HG03439 (cell line): ENCODE measurements at regions not wholly inside any gene's neighbourhood (a gene's known extent, or its start where the extent isn't known, plus 50 kb on each side); places are given as distances from the start of the nearest gene placed in this dataset.
"Not testable (repeated sequence)": the region's sequence is repeated elsewhere in the genome, so short reads cannot be mapped to it uniquely, and the experiment has no call there.

Source experiments
- ATAC-seq: cut with Tn5 transposase; IDR thresholded peaks from one replicate; pipeline ENCODE4 v1.9.1; 2021; ENCODE audit warnings: mild to moderate bottlenecking, moderate library complexity; ENCODE audit not compliant: unreplicated experiment

DNA sequence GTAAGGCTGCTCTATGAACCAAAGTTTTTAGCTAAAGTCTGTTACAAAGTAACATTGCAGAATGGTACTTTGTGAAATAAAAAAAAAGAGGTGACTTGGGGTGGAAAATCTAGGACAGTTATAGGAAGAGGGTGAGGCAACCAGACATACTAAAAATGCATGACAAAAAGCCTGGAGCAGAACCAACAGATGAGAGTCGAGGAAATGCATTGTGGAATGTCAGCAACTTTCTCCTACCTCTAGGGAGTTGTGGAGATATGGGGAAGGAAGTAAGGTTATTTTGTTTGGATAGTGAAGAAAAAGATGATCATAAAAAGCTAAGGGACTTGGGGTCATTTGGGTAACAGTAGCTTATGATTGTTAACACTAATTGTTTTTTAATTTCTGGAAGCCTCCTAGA is 295.6 kb downstream of the S1PR1 start:
- ATAC-seq = no peak

DNA sequence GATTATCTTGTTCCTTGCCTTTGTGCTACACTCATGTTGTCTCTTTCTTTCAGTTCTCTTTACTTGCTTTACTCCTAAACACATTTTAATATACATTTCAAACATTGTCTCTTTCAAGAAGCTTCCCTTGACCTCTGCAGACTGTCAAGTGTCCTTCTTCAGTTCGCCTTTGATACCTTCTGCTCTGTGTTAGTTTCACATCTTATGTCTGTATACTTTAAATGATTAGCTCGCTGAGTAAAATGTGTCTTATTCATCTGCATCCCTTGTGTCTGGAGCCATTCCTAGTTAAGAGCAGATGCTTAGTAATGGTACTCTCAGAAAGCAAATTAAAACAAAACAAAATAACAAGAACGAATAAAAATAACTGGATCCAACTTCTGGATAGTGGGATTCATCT is 303.3 kb downstream of the S1PR1 start:
- ATAC-seq = no peak

- no peak for ATAC-seq
Measured at GRCh38 chr1:101546885-101547284, 310.1 kb downstream of the S1PR1 start.

DNA sequence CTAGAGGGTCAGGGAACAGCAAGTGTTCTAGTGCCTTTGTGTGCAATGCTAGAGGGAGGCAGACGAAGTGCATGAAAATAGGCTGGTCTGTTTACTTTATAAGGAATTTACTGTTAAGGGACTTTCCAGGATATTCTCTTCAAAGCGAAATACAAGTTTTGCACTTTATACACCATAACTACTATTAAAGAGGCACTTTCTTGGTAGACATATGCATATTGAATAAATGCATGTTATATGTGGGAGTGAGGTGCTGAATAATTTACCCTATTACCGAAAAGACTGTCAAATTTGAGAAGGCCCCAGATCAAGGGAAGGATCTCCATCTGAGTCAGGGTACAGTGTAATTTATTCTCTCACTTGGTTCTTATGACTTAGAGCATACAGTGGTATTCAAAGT is 310.5 kb downstream of the S1PR1 start:
- no peak for ATAC-seq

GRCh38 chr1:101548376-101548775 is 311.6 kb downstream of the S1PR1 start:
- ATAC-seq = no peak

DNA sequence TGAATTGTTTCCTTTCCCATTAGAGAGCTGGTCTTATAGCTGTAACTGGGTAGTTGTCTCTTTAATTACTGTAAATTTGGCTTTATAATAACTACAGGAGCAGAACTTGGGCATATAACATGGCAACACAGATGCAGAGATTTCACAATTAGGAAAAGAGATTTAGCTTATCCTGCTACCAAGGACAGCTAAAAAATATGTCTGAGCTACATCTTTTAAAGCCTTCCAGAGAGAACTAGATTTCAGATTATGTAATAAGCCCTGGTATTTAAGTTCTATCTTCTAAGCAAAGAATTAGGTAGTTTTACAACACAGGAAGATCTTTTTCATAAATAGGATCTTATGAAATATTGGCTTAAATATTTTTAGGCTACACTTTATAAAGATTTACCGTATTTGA is 313.8 kb downstream of the S1PR1 start:
- no peak for ATAC-seq

GRCh38 chr1:101566883-101567538 is 330.2 kb downstream of the S1PR1 start:
- ATAC-seq = no peak

DNA sequence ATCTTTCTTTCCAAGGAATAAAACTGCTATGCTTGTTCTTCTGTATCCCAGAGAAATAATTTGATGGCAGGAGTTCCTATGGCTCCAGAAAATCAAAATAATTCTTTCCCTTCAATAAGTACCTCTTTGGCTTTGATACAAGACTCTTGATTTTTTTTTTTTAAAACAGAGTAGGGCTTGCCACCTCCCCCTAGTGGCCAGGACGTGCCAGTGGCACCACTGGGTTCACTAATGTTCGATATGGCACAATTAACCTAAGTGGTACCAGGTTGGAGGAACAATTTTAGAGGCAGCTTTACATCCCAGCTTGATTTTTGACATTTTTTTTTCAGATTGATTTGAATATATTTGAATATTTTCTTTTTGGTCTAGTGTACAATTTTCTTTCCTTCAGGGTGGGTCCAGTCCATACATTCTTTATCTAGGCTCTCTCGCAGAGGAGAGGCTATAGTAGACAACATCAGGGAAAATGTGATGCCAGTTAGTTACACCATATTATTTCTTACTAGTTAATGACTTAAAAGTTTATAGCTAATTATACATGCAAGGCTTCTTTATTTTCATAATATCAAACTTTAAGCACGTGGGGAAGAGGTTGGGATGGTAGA is 330.9 kb downstream of the S1PR1 start:
- ATAC-seq = peak; percentile 96

- no peak for ATAC-seq
Measured at GRCh38 chr1:101587741-101588140, 350.9 kb downstream of the S1PR1 start.

DNA sequence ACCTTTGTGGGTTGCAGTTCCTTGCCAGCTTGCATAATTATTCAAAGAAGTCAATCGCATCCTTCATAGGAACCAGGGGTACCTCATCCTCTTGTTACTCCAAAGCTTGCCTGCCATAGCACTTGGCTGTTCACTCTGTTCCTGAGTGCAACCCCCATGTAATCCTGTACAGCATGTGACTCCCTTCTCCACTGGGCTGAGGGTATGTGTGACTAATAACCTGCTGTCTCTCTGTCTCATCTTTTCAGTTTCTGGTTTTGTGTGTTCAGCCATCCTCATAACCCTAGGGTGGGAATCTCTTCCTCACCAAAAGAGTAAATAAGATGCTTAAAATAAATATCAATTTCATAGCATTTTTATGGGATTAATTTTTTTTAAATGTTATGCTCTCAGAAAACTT is 351.9 kb downstream of the S1PR1 start:
- no peak for ATAC-seq

GRCh38 chr1:101592845-101593244 is 356.0 kb downstream of the S1PR1 start:
- no peak for ATAC-seq

- no peak for ATAC-seq
Measured at GRCh38 chr1:101595881-101596374, 359.1 kb downstream of the S1PR1 start.

- ATAC-seq = not testable (repeated sequence)
Measured at GRCh38 chr1:101600615-101601014, 363.8 kb downstream of the S1PR1 start.

DNA sequence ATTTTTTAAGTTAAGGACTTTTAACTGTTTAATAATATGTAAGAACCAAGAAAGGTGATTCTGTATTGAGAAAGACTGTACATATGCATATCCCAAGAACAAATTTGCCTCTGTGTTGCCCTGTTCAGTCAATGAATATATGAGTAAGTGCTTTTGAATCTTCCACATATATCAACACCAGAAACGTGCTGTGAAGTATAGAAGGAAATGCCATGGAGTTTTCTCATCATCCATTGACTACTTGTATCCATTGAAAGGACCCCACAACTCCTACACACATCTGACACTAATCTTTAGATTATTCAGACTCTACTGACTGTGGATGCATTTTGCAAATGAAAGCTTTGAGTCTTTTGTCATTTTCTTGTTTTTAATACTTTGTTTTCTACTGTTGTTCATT is 366.9 kb downstream of the S1PR1 start:
- ATAC-seq = no peak

DNA sequence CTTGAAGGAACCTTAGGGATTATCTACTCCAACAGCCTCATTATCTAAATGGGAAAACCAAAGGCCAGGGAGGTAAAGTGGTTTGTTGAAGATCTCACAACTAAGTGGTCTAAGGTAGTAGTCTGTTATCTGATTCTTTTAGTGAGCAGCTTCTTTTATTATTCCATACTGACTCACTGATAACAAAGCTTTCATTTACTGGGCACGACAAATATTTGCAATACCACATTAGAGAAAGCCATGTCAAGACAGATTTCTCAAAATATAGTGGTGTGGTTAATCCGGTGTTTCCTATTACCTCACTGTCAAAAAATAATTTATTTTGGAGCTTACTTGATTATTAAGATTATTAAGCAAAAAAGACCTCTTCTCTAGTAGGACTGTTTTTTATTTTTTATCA is 369.1 kb downstream of the S1PR1 start:
- no peak for ATAC-seq

- no peak for ATAC-seq
Measured at GRCh38 chr1:101613546-101613945, 376.7 kb downstream of the S1PR1 start.

DNA sequence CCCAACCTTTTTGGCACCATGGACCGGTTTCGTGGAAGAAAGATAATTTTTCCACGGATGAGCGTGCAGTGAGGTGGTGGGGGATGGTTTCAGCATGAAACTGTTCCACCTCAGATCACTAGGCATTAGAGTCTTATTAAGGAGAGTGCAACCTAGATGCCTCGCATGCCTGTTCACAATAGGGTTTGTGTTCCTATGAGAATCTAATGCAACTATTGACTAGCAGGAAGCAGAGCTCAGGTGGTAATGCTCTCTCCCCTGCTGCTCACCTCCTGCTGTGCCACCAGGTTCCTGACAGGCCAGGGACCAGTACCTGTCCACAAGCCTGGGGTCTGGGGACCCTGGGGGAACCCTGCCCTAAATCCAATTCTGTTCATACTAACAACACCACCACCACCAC is 377.8 kb downstream of the OLFM3 start:
- no peak for ATAC-seq

DNA sequence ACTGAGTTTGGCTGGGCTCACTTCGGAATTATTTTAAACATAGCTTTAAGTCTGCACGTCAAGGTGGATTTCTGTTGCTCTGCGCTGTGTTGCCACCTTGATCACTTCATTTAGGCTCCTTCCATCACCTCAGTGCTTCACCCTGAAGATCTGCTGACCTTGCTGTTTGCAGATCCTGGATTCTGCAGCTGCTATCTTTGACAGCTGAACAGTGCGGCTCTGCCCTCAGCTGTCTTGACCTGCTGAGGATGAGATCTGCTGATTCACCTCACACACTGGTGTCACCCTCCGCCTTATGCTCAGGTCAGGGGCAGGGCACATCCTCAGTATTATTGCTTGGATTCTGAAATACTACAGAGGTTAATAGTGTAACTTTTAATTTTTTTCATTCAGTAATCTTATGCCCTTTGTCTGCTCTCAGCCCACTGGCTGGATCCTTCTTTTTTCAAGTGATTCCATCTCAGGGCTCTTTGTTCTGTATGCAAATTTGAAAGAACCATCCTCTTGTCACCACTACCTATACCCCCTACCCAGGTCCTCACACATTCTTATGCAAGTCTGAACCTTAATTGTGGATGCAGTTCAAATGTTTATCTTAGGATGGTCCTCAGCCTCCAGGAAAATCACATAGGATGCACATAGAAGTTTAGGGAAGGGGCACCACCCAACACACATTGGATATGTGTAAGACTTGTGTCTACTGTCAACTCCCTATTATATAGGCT is 364.0 kb downstream of the OLFM3 start:
- ATAC-seq = no peak

DNA sequence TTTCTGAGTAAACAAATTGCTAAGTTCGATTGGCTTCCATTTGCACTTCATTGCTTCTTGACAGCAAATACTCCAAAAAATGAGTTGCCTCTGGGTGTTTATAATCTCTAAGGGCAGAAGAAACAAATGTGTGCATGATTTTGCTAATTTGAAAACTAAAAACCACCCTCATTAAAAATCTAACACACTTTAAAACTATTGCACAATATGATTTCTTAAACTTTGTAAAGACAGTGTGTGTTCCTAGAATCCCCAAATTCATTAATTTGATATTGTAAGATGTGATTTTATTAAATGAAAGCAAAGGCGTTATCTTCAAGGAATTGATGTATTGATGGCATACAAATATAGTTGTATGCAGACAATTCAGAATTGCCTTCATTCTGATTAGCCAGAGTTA is 350.9 kb downstream of the OLFM3 start:
- ATAC-seq = no peak

GRCh38 chr1:101652484-101652883 is 344.2 kb downstream of the OLFM3 start:
- ATAC-seq = no peak

DNA sequence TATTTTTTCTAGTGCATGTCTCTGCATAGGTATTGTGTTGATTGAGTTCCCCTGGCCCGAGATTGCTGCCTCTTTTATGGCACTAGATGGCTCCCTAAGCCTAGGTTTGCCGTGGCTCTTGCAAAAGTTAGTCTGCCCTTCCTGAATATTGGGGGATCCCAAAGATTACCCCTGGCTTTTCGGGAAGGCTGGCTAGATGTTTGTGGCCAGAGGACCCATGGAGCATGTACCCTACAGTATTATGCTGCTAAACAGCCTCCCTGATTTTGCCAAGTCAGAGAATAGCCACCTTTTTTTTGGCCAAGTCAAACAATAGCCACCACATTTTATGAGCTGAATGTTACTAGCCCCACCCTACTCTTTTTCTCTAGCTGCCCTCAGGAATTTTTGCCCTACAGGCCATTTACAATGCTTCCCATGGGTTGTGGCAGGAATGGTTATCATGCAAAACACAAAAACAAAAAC is 343.2 kb downstream of the OLFM3 start:
- ATAC-seq = no peak

GRCh38 chr1:101664726-101665125 is 332.0 kb downstream of the OLFM3 start:
- no peak for ATAC-seq
